Medulla oblongata (tissue), 1 donor: ENCODE measurements at regions not wholly inside any gene's neighbourhood (a gene's known extent, or its start where the extent isn't known, plus 50 kb on each side); places are given as distances from the start of the nearest gene placed in this dataset.
A peak's percentile ranks its signal among the peaks of the same experiment; 100 is the strongest.
"Not testable (repeated sequence)": the region's sequence is repeated elsewhere in the genome, so short reads cannot be mapped to it uniquely, and the experiment has no call there.

Experiments
- DNase-seq: peaks from one replicate; pipeline ENCODE4 v3.0.0-alpha.2; 2015; ENCODE audit errors: extremely low spot score

- DNase-seq: no peak
These were observed 139.0 kb upstream of the SERPINE2 start for GRCh38 chr2:224178056-224178455.

GRCh38 chr2:224175538-224175937 is 136.5 kb upstream of the SERPINE2 start:
- DNase-seq: no peak

GRCh38 chr2:224174990-224175389 is 135.9 kb upstream of the SERPINE2 start:
- no peak for DNase-seq

- DNase-seq: no peak
These were observed 135.4 kb upstream of the SERPINE2 start for GRCh38 chr2:224174521-224174920.

- no peak for DNase-seq
These were observed 134.8 kb upstream of the SERPINE2 start for GRCh38 chr2:224173933-224174332.

- no peak for DNase-seq
These were observed 134.1 kb upstream of the SERPINE2 start for GRCh38 chr2:224173210-224173609.

- DNase-seq: peak; percentile 37
These were observed 132.1 kb upstream of the SERPINE2 start for GRCh38 chr2:224171226-224171625.

GRCh38 chr2:224169847-224170246 is 130.8 kb upstream of the SERPINE2 start:
- no peak for DNase-seq

GRCh38 chr2:224167781-224168180 is 128.7 kb upstream of the SERPINE2 start:
- not testable (repeated sequence) for DNase-seq

GRCh38 chr2:224166654-224167053 is 127.6 kb upstream of the SERPINE2 start:
- DNase-seq: no peak

GRCh38 chr2:224165901-224166319 is 126.8 kb upstream of the SERPINE2 start:
- no peak for DNase-seq

GRCh38 chr2:224163566-224164307 is 124.7 kb upstream of the SERPINE2 start:
- DNase-seq: no peak

- no peak for DNase-seq
These were observed 123.0 kb upstream of the SERPINE2 start for GRCh38 chr2:224162122-224162521.

- DNase-seq: no peak
These were observed 122.6 kb upstream of the SERPINE2 start for GRCh38 chr2:224161712-224162111.

GRCh38 chr2:224160917-224161316 is 121.8 kb upstream of the SERPINE2 start:
- no peak for DNase-seq

- no peak for DNase-seq
These were observed 120.4 kb upstream of the SERPINE2 start for GRCh38 chr2:224159345-224159928.

- DNase-seq: no peak
These were observed 119.7 kb upstream of the SERPINE2 start for GRCh38 chr2:224158831-224159230.

GRCh38 chr2:224158061-224158460 is 119.0 kb upstream of the SERPINE2 start:
- no peak for DNase-seq

GRCh38 chr2:224157655-224158054 is 118.6 kb upstream of the SERPINE2 start:
- no peak for DNase-seq

- no peak for DNase-seq
These were observed 117.3 kb upstream of the SERPINE2 start for GRCh38 chr2:224156436-224156835.

- no peak for DNase-seq
These were observed 116.8 kb upstream of the SERPINE2 start for GRCh38 chr2:224155896-224156295.

- no peak for DNase-seq
These were observed 116.3 kb upstream of the SERPINE2 start for GRCh38 chr2:224155371-224155770.

GRCh38 chr2:224151680-224152310 is 112.7 kb upstream of the SERPINE2 start:
- DNase-seq: no peak
